H1 (cell line): ENCODE measurements at regions not wholly inside any gene's neighbourhood (a gene's known extent, or its start where the extent isn't known, plus 50 kb on each side); places are given as distances from the start of the nearest gene placed in this dataset.

ENCODE experiments used
- BACH1 ChIP-seq: IDR thresholded peaks from 2 replicates; pipeline ENCODE4 v1.6.1; 2012; ENCODE audit warnings: low read length, improper control_type of control experiment
- BRCA1 ChIP-seq: IDR thresholded peaks from 2 replicates; pipeline ENCODE4 v1.6.1; 2012; ENCODE audit warnings: low read depth, low read length, improper control_type of control experiment
- FOSL1 ChIP-seq: IDR thresholded peaks from 2 replicates; pipeline ENCODE4 v1.6.1; 2011; ENCODE audit warnings: mild to moderate bottlenecking, low read depth, low read length, moderate library complexity; ENCODE audit not compliant: insufficient read depth
- JUND ChIP-seq: IDR thresholded peaks from 2 replicates; pipeline ENCODE4 v1.6.1; 2011; ENCODE audit warnings: mild to moderate bottlenecking, improper control_type of control experiment, low read length
- SP2 ChIP-seq: IDR thresholded peaks from 2 replicates; pipeline ENCODE4 v1.6.1; 2012; ENCODE audit warnings: mild to moderate bottlenecking, low read length, inconsistent platforms
- SUZ12 ChIP-seq: fragments of 200-600 bp; sonication (generic); IDR thresholded peaks from 2 replicates; pipeline ENCODE4 v1.6.1; 2012; ENCODE audit warnings: mild to moderate bottlenecking, inconsistent platforms, low read length, moderate library complexity, mixed read lengths

DNA sequence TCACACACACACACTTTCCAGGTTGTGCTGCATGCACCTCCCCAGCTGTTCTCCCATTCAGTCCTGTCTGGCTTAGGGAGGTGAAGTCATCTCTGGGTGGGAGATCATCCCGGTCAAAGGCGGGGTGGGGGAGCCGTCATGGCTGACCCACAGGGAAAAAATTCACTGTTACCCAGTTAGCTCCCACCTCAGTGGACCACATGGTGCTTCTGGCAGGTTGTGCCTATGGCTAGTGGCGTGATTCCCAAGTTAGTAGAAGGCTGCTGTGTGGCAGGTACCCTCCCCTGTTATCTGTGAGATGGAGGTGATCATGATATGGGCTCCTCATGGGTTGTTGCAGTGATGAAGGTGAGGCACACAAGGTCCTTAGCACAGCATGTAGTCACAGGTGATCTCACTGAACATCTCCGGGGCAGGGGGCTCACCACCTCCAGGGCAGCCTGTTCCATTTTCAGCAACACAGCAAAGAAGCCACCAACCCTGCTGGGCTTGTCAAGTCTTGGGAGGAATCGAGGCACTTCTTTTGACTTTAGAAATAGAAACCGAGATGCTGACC is 154.9 kb upstream of the CCND2 start (continued):
- TF ChIP-seq SUZ12: no peak
- TF ChIP-seq FOSL1: no peak
- no peak for TF ChIP-seq BRCA1
- TF ChIP-seq JUND: no peak
- TF ChIP-seq SP2: no peak
- no peak for TF ChIP-seq BACH1
